HG03571 (cell line): ENCODE measurements at regions not wholly inside any gene's neighbourhood (a gene's known extent, or its start where the extent isn't known, plus 50 kb on each side); places are given as distances from the start of the nearest gene placed in this dataset.

Experiments
- ATAC-seq: cut with Tn5 transposase; IDR thresholded peaks from one replicate; pipeline ENCODE4 v1.9.1; 2021; ENCODE audit not compliant: unreplicated experiment

DNA sequence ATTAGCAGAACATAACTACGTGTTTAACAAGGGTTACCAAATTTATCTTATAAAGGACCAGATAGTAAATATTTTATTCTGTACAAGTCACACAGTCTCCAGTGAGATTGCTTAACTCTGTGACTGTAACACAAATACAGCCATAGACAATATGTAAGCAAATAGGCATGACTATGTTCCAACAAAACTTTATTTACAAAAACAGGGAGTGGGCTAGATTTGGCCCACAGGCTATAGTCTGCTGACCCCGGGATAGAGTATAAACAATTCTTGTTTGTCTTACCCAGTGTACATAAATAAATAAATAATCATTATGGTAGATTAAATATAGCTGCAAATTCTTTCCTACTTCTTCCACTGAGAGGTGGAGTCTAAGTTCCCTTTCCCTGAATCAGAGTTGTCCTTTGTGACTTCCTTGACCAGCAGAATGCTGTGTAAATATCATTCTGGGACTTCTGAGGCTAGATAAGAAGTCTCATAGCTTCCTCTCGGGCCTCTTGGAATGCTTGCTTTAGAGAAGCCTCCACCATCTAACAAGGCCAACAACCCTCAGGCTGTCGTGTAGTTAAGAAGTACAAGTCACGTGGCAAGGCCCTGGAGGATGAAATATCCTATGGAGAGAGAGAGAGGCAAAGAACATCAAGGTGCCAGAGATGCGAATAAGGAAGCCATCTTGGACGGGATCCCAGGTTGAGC lies 59.1 kb upstream of the TMEM244 start:
- no peak for ATAC-seq

DNA sequence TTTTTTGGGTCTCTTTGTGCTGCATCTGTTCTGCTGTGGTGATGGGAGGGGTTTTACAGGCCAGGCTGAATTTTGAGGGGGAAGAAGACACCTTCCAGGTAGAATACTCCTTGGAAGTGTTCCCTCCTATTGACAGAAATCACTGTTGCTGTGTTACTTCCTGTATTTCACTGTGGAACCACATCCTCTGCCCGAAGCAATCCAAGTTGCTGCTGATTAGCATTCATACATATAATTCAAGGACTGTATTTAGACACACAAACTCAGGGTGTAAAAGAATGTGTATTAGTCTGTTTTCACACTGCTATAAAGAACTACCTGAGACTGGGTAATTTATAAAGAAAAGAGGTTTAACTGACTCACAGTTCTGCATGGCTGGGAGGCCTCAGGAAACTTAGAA lies 50.6 kb upstream of the TMEM244 start:
- ATAC-seq = no peak
